HG03039 (cell line): ENCODE measurements at regions not wholly inside any gene's neighbourhood (a gene's known extent, or its start where the extent isn't known, plus 50 kb on each side); places are given as distances from the start of the nearest gene placed in this dataset.

Experiments
- ATAC-seq: cut with Tn5 transposase; IDR thresholded peaks from one replicate; pipeline ENCODE4 v1.9.1; 2021; ENCODE audit warnings: mild to moderate bottlenecking, moderate library complexity; ENCODE audit not compliant: unreplicated experiment

GRCh38 chr4:56241500-56241899, 145.8 kb downstream of the AASDH start:
- no peak for ATAC-seq

GRCh38 chr4:56240554-56241174, 146.6 kb downstream of the AASDH start:
- no peak for ATAC-seq

- no peak for ATAC-seq
Measured at GRCh38 chr4:56238251-56238650, 149.0 kb downstream of the AASDH start.

DNA sequence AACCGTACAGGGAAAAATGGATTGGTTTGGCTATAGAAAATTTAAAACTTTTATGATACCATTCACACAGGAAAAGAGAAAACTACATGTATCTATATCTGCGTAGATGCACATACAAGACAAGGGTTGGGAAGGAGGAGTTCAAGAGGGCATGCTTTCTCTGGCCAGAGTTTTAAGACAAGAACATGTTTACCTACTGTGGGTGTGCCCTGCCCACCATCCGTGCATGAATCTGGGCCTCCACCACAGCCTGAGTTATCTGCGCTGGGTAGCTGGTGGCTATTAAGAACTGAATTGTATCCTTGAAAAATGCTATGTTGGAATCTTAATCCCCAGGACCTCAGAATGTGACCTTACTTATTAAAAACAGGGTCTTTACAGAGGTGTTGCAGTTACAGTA, 151.6 kb downstream of the AASDH start:
- no peak for ATAC-seq

DNA sequence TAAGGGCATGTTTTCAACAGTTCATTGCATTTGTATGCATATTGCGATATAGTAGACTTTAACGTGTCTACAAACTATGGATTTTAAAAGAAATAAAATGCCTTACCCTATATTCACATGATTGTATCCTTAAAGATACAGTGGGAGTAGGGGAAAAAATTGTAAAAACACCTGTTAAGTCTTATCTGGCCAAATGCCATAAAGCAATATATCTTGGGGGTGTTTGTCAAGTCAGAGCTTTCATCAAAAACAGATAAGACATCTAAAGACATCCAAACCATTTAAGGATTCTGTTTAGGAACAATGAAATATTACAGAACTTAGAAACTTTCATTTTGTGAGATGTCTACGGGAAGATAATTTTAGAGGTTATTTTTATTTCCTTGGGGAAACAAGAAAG, 152.3 kb downstream of the AASDH start:
- no peak for ATAC-seq

DNA sequence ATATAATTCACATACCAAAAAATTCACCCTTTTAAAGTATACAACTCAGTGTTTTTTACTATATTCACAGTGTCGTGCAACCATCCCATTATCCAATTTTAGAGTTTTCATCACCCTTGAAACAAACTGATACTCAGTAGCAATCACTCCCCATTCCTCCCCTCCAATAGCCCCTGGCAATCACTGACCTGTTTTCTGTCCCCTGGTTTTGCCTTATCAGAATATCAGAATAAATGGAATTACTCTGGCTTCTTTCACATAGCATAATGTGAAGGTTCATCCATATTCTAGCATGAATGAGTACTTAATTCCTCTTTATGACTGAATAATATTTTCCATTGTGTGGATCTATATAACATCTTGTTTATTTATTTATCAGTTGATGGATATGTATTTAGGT, 153.2 kb downstream of the AASDH start:
- ATAC-seq = no peak

- no peak for ATAC-seq
Measured at GRCh38 chr4:56231410-56231809, 155.9 kb downstream of the AASDH start.

DNA sequence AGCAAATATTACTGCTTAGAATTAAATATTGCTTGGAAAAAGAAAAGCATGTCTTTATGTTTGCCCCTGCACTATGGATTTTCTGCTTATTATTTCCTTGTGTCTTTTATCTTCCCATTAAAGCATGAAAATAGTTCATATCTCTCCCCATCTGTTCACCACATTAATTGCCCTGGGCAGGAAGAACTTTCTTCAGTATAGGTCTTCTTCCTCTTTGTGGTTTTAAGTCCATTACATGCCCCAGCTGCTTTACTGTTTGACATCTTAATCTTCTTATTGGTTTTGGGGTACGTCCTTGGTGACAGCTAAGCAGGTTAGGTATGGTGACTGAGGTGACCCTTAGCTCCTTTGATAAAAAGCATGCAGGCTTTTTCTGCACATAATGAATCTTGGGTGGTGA, 157.3 kb downstream of the AASDH start:
- no peak for ATAC-seq

- ATAC-seq = no peak
Measured at GRCh38 chr4:56227301-56227835, 159.9 kb downstream of the AASDH start.

DNA sequence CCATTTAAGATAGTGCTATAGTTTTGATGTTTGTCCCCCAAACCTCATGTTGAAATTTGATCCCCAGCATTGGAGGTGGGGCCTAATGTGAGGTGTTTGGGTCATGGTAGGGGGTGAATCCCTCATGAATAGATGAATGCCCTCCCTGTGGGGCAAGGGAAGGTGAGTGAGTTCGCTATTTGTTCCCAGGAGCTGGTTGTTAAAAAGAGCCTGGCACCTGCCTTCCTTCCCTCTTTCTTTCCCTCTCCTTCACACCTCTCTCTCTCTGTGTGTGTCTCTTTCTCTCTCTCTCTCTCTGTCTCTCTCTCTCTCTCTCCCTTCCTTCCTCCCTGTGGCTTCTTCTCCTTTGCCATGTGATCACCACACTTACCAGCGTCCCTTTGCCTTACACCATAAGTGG, 160.7 kb downstream of the AASDH start:
- no peak for ATAC-seq

DNA sequence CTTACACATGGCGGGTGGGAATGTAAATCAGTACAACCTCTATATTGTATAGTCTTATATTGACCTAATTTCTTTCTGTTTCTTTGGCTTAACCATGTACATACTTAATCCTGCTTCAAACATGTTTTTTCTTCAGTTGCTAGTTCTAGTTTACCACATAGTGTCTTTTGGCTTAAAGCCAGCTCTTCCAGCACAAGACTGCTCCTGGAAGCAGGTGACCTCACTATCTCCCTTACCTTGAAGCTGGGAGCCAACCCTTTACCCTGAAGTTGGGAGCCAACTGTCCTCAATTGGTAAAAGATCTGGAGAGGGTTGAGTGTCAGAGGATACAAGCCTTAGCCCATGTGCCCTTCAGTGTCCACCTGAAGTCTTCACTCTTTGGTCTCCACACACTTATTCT, 162.7 kb downstream of the AASDH start:
- ATAC-seq = no peak

DNA sequence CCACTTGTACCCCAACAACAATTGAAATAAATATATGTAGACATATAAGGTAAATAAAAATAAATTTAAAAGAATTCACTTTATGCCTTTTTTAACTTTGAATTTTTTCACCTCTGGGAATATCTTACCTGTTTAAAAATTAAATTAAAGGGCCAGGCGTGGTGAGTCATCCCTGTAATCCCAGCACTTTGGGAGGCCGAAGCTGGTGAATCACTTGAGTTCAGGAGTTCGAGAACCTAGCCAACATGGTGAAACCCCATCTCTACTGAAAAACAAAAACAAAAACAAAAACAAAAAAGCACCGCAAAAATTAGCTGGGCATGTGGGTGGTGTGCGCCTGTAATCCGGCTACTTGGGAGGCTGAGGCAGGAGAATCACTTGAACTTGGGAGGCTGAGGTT, 164.8 kb downstream of the AASDH start:
- ATAC-seq = no peak

GRCh38 chr4:56220261-56220660, 167.0 kb downstream of the AASDH start:
- ATAC-seq = no peak

- no peak for ATAC-seq
Measured at GRCh38 chr4:56219447-56219846, 167.8 kb downstream of the AASDH start.

DNA sequence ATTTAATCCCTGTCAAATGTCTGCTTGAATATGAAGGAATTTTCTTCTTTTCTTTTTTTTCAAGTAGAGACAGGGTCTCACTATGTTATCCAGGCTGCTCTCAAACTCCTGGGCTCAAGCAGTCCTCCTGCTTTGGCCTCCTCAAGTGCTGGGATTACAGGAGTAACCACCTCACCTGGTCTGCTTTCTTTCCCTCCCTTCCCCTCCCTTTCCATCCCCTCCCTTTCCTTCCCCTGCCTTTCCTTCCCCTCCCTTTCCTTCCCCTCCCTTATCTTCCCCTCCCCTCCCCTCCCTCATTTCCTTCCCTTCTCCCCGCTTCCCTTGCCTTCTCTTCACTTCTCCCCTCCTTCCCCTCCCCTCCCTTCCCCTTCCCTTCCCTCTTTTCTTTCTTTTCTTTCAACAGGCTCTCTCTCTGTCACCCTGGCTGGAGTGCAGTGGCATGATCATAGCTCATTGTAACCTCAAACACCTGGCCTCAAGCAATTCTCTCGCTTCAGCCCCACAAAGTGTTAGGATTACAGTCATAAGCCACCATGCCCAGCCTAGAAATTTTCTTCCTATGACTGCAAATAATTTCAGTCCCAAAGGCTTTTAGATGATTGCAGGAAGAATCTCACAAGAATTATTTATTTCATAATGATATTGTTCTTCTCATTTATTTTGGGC, 168.9 kb downstream of the AASDH start:
- ATAC-seq = no peak

DNA sequence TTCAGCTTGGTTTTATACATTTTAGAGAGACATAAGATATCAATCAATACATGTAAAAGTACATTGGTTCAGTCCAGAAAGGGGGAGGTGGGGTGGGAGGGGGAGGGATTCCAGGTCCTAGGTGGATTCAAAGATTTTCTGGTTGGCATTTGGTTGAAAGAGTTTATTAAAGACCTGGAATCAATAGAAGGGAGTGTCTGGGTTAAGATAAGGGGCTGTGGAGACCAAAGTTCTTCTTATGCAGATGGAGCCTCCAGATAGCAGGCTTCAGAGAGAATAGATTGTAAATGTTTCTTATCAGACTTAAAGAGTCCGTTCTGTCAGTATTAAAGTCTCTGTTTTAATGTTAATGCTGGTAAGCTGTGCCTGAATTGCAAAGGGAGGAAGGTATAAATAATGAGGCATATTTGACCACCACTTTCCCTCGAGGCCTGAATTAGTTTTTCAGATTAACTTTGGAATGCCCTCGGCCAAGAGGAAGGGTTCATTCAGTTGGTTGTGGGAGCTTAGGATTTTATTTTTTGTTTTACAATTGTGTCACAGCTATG, 169.9 kb downstream of the AASDH start:
- no peak for ATAC-seq

GRCh38 chr4:56215901-56216300, 171.4 kb downstream of the AASDH start:
- no peak for ATAC-seq

DNA sequence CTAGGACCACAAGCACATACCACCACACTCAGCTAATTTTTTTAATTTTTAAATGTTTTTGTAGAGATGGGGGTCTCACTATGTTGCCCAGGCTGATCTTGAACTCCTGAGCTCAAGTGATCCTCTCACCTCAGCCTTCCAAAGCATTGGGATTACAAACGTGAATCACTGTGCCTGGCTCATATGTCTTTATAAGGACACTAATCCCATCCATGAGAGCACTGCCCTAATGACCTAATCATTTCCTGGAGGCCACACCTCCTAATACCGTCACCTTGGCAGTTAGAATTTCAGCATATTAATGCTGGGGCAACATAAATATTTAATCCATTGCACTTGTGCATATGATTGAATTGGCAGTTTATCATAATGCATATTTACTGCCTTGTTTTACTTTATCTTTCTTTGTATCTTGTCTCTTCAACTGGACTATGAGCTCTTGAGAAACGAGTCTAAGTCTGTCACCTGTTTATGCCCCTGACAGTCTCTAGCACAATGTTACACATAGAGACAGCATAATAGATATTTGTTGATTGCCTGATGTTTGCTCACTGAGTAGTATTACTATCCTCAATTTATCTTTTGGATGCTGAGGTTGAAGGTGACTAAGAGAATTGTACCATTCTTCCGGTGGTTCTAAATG, 172.0 kb downstream of the AASDH start:
- no peak for ATAC-seq

DNA sequence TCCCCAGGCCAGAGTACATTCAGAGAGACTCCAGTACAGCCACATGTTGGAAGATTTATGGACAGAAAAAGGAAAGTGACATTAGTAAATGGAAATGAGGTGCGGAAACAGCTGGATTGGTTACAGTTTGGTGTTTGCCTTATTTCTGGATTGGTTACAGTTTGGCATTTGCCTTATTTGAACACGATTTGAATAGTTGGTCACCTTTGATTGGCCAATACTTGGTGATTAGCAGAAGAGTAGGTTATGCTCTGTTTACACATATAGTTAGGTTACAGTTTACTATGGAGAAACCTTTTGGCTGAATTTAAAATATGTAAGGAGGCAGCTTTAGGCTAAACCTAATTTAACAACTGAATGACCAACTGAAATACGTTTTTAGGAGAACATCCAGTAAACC, 173.7 kb downstream of the AASDH start:
- ATAC-seq = no peak

- no peak for ATAC-seq
Measured at GRCh38 chr4:56212774-56213173, 174.5 kb downstream of the AASDH start.

DNA sequence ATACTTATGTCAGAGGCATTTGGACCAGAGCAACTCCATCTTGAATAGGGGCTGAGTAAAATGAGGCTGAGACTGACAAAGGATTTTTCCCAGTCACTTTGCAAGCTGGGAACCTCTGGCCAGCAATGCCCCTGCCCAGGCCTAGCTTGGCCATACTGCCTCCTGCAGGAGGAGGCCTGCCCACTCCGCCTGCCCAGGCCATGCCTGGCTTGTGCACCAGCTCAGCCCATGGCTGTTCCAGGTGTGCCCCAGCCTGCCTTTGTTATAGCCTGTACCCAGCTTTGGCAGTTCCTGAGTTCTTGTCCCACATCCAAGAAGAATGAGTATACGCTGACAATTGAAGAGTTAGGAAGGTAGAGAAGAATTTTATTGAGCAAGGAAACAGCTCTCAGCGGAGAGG, 176.1 kb downstream of the AASDH start:
- ATAC-seq = no peak

DNA sequence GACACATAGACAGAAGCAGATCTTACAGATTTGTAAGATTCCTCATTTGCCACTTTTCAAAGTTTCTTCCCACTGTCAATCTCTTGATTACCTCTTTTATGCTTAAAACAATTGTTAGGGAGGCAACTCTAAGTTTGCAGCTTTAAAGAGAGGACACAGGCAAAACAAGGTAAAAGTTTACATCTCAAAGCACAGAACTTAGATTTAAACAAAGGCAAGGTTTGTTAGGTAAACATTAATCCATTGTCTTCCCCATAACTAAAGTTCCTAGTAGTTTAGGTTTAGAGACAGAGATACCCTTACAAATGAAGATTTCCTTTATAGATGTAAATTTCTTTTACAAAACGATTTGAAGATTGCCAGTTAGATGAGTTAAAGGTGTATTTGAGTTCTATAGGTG, 176.9 kb downstream of the AASDH start:
- ATAC-seq = no peak
